ENCODE measurements at regions not wholly inside any gene's neighbourhood (a gene's known extent, or its start where the extent isn't known, plus 50 kb on each side); places are given as distances from the start of the nearest gene placed in this dataset.

DNA sequence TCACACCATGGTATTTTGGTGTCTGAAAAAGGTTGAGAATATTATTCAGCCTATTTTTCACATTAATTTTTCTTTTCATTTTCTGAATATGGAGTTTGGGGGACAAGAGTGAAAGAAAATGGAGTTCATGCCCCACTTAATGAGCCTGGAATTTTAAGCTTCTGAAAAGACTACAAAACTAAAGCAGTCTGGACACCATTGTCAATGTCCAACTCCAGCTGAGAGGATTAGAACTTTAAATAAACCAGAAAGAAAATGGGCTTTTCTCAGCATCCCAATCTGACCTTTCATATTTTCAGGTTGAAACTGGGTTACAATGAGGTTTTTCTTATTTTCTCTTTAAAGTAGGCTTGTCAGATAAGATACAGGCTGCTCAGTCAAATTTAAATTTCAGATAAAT is 207.7 kb downstream of the SLC6A15 start:
- TF ChIP-seq, protein P1, sequence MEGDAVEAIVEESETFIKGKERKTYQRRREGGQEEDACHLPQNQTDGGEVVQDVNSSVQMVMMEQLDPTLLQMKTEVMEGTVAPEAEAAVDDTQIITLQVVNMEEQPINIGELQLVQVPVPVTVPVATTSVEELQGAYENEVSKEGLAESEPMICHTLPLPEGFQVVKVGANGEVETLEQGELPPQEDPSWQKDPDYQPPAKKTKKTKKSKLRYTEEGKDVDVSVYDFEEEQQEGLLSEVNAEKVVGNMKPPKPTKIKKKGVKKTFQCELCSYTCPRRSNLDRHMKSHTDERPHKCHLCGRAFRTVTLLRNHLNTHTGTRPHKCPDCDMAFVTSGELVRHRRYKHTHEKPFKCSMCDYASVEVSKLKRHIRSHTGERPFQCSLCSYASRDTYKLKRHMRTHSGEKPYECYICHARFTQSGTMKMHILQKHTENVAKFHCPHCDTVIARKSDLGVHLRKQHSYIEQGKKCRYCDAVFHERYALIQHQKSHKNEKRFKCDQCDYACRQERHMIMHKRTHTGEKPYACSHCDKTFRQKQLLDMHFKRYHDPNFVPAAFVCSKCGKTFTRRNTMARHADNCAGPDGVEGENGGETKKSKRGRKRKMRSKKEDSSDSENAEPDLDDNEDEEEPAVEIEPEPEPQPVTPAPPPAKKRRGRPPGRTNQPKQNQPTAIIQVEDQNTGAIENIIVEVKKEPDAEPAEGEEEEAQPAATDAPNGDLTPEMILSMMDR (IDR thresholded peaks at IDR 0.05; ENCODE audit: borderline replicate concordance, insufficient read depth, low read depth, low read length) = no peak
- no peak overlapping the region for H3K4me3 ChIP-seq (ENCODE audit: low read depth, low read length)

DNA sequence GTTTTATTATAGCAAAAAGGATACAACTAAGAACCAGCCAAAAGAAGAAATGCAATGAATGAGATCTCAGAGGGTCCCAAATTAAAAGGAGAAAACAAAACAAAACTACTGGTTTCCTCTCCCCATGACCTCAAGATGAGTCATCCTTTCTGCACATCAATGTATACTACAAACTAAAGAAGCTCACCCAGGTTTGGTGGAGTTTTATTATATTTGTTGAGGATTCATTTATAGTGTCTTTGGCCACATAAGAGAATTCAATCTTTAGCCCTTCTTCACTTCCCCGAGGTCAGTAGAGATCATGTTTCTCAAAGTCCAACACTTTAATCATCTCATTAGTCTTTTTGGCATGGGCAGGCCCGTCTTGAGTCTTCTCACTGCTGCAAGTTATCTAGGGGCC is 210.6 kb downstream of the SLC6A15 start:
- TF ChIP-seq, protein P1 (IDR thresholded peaks at IDR 0.05; ENCODE audit: borderline replicate concordance, insufficient read depth, low read depth, low read length) = no peak
- no peak overlapping the region for H3K4me3 ChIP-seq (ENCODE audit: low read depth, low read length)

DNA sequence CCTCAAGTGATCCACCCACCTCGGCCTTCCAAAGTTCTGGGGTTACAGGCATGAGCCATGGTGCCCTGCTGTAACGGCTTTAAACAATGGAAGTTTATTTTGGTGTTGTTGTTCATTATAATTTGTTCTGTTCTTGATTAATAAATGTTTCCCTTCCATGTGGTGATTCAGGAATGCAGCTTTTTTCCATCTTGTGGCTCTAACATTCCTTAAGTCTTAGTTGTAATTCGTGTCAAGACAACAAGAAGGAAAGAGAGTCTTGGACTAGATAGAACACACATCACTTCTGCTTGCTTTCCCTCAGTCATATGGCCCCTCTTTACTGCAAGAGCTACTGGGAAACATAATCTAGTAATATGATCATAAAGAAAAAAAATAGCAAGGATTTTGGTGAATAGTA is 211.6 kb downstream of the SLC6A15 start:
- H3K4me3 ChIP-seq (ENCODE audit: low read depth, low read length) = no peak overlapping the region
- TF ChIP-seq, protein P1 (IDR thresholded peaks at IDR 0.05; ENCODE audit: borderline replicate concordance, insufficient read depth, low read depth, low read length) = no peak

DNA sequence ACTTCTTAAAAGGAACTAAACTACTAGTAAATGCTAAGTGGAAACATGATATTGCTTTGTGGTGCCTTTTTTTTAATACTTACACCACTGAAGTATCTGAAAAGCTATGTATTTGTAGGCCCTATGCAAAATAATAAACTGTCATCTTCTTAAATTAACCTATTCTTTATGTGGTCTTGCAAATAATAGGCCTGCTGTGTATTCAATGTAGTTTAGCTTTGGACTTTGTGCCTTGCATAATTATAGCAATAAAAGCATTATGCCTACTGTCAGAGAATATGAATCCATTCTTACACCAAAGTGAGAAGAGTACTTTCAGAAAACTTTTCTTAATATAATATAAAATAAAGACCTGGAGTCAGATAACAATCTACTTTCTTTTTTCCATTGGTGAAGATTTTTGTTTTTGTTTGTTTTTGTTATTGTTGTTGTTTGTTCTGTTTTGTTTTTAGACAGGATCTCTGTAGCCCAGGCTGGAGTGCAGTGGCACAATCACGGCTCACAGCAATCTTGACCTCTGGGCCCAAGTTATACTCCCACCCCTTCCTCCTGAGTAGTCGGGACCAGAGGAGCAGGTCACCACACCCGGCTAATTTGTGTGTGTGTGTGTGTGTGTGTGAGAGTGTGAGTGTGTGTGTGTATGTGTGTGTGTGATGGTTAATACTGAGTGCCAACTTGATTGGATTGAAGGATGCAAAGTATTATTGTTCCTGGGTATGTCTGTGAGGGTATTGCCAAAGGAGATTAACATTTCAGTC is 213.8 kb downstream of the SLC6A15 start:
- TF ChIP-seq, protein P1 (IDR thresholded peaks at IDR 0.05; ENCODE audit: borderline replicate concordance, insufficient read depth, low read depth, low read length) = no peak
- H3K4me3 ChIP-seq (ENCODE audit: low read depth, low read length) = no peak overlapping the region

DNA sequence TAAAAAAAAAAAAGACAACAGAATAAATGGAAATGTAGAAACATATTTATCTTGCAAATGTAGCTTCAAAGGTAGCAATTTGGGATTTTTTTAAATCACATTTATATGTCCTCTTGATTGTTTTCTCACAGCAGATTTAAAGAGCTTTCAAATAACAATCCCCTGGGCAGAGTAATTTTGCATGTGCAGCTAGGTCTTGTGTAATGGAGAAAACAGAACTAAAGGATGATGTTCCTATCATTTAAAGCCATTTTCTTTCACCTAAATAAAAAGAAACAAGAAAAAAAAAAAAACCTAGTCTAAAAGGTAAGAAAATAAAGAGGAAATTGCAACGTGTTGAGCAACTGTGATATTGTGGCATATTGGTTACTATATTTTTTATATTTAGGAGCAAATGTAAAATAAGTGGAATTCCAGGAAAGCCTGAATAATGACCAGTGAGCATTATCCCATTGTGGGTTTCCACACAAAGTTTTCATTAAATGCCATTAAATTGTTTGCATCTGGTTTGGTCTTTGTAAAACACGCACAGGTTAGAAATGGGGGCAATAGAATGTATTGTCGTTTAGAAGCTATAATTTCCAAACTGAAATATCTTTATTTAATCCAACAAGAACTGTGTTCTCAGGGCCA is 215.6 kb downstream of the SLC6A15 start:
- TF ChIP-seq, protein P1 (IDR thresholded peaks at IDR 0.05; ENCODE audit: borderline replicate concordance, insufficient read depth, low read depth, low read length) = no peak
- no peak overlapping the region for H3K4me3 ChIP-seq (ENCODE audit: low read depth, low read length)

DNA sequence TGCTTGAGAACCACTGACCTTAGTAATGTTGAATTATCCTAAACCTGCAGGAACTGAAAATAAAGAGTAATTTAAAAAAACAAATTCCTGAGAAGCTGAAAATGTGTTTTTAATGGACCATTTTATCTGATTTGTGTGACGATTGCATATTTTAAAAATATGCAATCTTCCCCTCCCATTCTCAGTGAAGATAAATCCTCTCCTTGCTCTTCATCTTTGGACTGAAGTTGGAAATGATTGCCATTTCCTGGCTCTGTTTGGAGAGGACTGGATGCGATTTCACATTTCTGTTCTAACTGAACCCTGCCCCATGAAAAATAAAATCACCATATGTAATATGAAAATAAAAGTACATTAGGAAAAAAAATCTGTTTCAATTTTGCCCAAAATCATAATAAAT is 216.3 kb downstream of the SLC6A15 start:
- TF ChIP-seq, protein P1 (IDR thresholded peaks at IDR 0.05; ENCODE audit: borderline replicate concordance, insufficient read depth, low read depth, low read length) = no peak
- no peak overlapping the region for H3K4me3 ChIP-seq (ENCODE audit: low read depth, low read length)

DNA sequence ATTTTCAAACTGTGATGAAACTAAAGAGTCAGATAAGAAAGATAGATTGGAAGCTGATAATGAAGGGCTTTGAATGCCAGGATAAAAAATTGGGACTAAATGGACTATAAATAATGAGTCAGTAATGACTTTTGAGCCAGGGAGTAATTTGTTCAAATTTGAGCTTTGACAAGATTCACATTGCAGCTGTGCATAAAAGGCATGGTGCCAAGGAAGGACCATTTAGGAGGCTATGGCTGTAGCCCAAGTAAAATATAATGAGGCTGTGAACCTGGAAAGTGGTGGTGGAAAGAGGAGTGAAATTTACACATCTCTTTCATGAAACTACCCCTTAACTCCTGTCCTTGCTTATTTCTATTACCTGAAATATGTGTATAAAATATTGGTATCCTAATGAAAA is 218.5 kb downstream of the SLC6A15 start:
- no peak overlapping the region for H3K4me3 ChIP-seq (ENCODE audit: low read depth, low read length)
- TF ChIP-seq, protein P1 (IDR thresholded peaks at IDR 0.05; ENCODE audit: borderline replicate concordance, insufficient read depth, low read depth, low read length) = no peak
